SW480 (cell line): ENCODE measurements at regions not wholly inside any gene's neighbourhood (a gene's known extent, or its start where the extent isn't known, plus 50 kb on each side); places are given as distances from the start of the nearest gene placed in this dataset.

ENCODE experiments used
- DNase-seq: peaks from one replicate; pipeline ENCODE4 v3.0.0-alpha.2; 2016; ENCODE audit warnings: low spot score

DNA sequence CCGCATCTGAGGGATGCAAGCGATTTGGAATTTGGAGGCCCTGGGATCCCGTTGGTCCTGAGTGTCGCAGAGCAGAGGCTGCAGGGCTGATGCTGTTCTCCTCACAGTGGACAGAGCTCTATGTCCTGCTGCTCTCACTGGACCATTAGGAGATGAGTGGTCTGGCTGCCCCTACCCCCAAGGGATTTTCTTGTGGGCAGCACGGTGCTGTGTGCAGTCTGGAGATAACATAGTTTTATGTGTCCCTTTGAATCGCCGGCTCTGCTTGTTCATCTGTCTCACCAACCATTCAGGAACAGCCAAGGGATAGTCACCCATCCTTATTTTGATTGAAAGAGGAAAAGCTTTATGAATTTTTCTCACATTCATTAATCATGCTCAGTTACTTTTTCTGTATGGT, 49.9 kb downstream of the CHRM3 start:
- DNase-seq = no peak

DNA sequence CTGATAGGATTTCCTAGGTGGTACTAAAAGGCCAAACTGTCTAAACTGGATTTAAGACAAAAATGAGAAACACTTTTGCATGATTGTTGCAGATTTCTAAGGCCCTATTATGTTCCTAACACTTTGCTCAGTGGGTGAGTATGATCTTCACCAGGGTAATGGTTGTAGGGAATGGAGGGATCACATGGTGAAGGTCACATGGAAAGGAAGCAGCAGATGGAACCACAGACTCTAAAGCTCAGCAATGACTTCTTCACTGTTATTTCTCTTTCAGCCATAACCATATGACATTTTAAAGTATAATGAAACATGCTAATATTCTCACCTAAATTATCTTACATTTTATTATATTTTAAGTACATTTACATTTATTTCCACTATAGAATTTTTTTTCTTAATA, 51.5 kb downstream of the CHRM3 start:
- DNase-seq = no peak

DNA sequence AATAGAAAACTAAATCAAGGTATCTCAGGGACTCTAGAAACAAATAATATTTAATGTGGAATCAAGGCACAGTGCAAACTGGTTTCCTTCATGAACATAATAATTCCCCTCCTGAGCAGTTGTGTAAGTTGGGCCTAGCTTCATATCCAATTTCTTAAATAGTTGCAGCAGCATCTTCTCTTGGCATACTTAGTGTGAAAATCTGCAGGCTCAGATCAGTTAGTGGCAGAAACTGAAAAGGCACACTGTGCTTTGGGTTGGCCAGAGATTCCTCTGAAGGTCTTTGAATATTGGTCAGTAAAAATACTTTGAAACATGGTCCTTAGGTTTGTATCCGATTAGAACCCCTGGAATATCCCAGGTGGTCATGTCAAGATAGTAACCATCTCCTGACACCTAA, 52.5 kb downstream of the CHRM3 start:
- no peak for DNase-seq

DNA sequence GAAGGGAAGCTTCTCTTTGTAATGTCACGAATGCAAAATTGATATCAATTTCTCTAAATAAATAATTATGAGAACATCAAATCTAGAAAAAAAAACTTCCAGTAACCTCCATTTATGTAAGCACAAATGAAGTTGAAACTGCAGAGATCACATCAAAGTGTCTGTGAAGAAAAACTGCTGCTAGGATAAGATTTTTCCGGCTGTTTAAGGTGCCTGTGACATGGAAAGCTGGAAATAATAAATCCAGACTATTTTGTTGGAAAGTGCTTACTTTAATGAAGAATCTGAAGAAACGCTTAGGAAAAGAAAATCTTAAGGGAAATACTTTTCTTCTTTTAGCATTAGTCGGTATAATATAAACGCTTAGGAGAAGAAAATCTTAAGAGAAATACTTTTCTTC, 57.0 kb downstream of the CHRM3 start:
- DNase-seq = no peak

DNA sequence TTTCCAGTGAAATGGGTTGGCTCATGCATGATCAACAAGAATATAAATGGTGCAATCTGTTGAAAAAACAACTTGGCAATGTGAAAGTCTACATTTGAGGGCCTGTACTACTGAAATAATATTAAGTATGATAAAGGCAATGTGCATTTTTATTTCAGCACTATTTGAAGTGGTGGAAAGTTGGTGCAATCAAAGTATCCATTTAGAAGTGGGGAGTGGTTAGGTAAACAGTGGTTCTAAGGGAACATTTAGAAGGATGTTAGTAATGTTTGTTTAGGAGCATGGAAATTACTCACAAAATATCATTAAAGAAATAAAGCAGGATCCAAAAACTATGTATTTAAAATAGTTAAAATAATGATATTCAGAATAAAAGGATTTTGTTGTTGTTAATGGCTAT, 60.2 kb downstream of the CHRM3 start:
- peak; percentile 9 for DNase-seq

DNA sequence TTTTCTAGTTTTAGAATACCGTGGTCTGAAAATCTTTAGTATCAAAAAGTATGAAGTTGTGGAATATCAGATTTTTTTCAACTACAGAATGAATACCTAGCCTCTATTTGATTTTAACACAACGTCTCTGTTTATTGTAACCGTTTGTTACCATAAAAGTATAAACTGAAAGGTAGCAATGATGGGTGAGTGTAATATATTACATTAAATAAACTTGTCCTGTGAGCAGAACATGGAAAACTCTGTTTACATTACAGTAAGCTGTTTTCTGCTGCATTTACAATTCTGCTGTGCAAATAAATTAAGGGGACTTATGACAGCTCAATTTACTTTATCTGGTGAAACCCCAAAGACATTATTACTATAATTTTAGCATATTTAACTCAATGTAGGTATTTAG, 62.5 kb downstream of the CHRM3 start:
- no peak for DNase-seq

DNA sequence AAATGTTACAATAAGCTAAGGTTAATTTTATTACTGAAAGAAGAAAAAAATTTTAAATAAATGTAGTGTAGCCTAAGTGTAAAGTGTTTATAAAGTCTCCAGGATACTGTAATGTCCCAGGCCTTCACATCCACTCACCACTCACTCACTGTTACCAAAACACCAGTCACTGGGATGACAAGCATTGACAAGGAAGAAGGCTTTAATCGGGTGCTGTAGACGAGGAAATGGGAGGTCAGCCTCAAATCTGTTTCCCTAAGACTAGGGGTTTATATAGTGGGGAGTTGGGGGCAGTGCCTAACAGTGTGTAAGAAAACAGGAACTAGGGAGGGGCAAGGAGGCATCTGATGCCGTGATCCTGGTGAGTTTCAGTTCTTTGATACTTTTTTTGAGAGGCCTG, 69.4 kb downstream of the CHRM3 start:
- no peak for DNase-seq

DNA sequence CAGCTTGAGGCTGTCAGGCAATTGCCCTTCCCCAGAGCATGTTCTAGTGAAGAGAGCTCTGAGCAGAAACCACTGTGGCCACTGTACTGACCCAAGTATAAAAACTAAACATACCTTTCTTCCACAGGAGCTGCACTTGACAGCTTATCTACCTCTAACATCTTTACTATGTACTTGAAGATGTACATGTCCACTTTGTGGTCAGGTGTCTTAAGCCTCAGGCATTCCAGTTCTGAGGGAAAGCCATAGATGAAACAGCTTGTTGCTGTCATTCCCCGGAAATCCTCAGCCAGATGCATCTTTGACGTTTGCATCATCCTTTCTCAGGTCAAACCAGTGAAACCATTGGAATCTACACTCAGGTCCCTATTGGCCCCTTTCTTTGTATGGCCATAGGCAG, 70.4 kb downstream of the CHRM3 start:
- DNase-seq = no peak

DNA sequence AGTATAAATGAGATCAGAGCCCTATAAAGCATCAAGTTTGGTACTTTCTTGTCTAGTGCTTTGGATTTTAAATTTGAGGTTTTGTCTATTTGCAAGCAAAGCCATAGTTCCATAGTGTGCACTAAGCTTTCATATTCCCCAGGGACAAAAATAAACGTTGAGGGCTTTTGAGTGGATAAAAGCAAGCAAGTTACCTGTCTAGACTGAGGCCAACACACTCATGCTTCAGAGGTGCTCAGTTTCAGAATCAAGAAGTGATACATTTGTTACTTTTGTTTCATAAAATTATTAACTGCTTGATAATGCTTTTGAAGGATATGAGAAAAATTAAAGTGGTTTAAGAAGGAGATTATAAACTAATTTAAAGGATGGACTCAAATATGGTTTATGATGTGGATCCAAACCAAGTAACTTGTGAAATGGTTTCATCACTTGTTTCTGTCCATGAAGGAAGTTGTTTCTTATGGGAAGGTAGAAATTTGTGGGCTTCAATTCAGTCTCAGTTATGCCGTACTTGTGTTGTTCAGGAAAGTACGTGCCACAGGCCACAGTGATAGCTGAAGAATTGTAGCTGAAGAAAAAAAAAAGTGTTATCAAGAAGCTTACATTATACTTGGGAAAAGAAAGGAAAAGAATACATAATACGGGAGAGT, 71.2 kb downstream of the CHRM3 start:
- DNase-seq = no peak

DNA sequence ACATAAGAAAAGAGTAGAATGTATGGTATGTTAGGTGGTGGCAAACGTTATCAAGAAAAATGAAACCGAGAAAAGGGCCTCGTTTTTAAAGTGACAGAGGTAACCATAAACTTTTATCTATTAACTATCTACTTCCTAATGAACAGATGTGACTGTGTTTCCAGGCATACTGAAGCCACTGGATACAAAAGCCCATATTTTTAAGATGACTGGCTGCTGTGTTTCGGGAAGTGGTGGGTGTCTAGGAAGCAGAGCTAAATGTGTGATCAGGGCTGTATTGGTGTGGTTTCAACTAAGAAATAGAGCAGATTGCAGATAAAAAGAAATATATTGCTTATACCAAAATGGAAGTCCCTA, 71.8 kb downstream of the CHRM3 start:
- DNase-seq = no peak

DNA sequence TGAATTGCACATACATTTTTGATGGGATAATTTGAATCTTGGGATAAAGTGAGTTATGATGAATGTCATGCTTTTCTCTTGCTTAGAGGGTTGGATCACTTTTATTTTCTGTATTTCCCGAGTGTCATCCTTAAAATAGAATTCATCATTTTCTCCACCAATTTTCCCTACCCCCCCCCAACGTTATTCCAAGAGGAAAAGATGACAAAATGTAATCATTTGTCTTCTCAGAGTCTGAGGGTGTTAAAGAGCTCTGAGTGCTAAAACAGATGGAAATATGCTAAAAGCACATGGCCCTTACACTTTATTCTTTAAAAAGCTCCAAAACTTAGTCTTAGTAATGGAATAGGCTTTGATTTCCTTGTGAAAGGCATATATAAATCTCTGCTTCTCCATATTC, 81.4 kb downstream of the CHRM3 start:
- no peak for DNase-seq

DNA sequence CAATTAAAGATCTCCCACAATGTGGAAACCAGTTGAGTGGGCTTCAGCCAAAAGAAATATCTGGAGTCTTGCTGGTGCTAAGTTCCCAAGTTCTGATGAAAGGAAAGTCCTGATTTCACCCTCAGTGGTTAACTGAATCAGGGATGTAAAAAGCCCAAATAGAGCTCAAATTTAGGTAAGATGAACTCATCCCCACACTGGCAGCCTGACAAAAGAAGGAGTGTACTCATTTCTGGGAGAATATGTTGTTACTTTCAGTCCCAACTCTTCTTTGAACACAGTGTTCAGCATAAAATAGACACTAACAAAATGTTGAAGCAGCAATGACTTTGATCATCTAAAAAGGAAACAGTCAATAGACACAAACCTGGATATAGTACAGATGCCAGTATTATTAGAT, 91.7 kb downstream of the CHRM3 start:
- no peak for DNase-seq

DNA sequence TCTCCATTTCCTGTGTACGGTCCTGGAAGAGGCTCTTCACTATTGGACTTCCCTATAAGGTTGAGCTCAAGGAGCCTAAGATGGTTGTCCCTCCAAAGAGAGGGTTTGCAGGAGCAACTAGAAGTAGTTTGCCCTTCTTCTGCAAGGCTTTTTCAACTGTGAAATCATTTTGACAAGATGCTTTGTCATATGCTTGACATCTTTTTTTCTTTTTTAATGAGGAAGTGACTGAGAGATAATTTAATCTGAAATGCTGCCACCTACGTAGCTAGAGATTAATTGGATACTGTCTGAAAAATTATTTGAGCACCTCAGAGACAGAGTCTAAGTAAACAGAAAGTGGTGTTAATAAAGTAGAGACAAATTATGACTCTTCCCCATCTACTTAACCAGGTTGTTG, 97.0 kb downstream of the CHRM3 start:
- DNase-seq = no peak

DNA sequence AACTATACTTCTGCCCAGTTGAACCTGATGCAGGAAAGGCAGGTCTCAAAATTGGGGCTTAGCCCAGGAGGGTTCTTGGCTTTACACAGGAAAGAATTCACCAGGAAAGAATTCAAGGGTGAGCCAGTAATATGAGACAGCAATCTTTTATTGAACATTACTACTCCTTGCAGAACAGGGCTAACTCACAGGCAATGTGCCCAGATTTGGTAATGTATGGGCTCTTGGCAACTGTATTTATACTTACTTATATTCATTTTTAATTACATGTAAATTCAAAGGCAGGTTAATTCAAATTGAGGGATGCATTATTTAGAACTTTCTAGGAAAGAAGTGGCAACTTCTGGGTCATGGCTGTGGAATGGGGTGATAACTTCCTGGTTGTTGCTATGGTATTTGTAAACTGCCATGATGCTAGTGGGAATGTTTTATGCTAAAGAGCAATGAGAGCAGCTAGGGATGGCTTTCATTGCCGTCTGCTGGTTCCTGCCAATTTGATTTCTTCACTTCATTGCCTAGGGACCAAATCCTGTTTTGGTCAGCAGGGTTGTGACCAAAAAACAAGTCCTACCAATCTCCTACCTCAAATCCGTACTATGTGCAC, 107.5 kb downstream of the CHRM3 start:
- no peak for DNase-seq

DNA sequence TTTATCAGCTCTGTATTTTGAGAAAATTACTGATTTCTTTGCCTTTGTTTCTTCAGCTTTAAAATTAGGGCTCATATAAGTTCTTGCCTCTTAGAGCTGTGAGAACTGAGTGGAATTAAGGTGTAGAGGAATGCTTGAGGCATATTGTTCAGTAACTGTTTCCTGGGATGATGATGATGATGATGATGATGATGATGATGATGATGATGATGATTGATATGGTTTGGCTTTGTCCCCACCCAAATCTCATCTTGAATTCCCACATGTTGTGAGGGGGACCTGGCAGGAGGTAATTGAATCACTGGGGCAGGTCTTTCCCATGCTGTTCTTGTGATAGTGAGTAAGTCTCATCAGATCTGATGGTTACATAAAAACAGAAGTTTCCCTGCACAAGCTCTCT, 118.7 kb downstream of the CHRM3 start:
- no peak for DNase-seq

DNA sequence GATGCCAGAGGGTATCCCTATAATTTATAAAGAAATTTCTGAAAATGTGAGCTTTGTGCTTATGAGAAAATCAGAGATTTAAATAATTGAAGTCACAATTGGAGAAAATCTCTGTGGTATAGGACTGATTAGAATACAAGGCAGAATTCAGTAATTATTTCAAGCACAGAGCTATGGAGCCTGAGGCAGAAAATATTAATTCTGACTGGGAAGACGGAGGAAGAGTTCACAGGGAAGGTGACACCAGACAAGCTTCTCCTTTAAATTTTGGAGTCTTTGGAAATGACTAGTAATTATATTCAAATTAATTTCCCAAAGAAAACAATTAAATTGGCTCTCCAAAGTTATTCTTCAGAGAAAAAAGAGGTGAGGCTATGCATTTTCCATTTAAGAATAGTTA, 121.5 kb downstream of the CHRM3 start:
- DNase-seq = no peak

DNA sequence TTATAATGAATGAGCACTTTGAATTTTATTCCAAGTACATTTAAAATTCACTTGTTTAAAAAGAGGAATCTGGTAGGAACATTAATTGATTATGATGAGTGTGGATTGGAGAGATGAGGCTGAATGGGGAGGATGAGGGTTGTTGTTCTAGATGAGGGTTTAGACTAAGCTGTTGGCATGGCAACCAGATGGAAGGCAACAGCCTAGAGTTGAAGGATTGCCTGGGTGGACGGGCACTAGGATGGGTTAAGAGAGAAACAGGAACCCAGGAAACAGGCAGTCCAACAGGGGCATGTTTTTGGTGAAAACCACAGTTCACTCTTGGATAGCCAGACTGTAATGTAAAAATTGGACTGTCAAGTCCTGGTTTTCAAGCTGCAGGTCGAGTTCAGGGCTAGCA, 125.5 kb downstream of the CHRM3 start:
- DNase-seq = no peak

DNA sequence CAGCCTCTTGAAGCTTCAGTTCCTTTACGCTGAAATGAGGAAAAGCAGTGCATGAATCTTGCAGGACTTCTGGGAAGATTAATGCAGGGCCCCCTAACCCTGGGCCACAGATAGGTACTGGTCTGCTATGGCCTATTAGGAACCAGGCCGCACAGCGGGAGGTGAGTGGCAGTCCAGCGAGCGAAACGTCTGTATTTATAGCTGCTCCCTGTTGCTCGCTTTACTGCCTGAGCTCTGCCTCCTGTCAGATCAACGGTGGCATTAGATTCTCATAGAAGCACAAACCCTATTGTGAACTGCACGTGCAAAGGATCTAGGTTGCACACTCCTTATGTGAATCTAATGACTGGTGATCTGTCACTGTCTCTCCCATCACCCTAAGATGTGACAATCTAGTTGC, 130.2 kb downstream of the CHRM3 start:
- no peak for DNase-seq

DNA sequence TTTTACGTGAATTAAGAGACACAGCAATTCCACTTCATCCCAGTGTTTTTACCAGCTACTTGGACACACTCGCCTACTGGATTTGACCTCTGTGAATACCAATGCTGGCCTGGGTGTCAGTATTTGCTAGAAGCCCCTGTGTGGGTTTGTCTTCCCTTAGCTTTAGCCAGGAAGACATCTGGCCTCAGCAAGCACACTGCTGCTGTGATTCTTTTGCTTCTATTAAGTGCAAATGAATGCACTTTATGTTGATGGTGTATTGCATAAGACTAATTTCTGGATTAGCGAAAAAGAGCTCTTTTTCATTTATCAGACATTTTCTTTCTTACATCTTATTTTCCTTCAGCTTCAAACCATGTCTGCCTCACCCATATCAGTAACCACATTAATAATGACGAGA, 140.0 kb downstream of the CHRM3 start:
- no peak for DNase-seq

DNA sequence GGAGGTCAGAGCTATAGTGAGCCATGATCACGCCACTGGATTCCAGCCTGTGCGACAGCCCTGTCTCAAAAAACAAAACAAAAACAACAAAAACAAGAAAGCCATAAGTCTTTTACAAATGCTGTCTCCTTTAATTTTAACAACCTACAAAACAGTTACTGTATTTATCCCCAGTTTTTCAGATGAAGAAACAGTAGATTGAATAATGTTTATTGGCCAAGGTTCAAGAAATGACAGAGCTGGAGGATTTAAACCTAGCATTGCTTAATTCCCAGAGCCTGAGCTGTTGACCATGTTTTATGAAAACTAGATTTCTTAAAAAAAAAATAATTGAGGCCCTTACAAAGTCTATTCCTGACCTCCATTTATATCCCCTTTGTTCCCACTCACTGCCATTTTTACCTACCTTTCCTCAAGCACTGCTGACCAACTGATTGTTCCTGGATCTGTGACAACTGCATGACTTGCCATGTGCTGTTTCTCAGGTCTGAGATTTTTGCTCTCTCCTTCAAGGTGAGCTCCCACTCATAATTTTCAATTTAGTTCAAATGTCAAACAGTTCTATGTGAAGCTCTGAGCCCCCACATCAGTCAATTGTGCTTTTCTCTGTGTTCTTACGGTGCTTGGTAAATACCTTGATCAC, 140.8 kb downstream of the CHRM3 start:
- no peak for DNase-seq

DNA sequence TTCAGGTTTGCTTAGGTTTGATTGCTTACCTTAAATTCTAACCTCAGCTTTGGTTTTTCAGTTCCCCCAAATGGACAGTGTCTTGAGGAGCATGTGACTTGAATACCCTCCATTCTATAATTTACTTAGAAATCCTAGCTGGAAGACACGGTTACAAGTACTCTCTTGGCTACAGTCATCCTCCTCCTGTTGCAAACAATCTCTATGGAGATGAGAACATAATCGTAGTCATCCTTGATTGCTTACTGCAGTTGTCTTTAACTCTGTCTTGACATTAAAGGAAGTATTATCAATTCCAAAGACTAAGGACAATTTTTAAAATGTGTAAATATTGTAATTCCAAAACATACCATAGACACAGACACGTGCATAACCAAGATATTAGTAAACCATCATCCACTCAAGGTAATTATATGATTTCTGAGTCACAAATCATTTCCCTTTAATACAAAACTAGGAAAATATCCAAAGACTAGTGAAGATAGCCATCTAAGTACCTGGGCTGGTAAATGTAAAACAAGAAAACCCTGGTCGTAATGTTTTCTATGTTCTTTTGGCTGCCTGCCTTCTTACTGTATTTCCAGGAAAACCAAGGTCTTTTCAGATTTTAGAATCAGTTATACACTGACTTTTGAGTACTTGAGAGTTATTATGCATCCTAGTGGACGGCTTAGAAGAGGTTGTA, 149.9 kb downstream of the CHRM3 start:
- DNase-seq = no peak

DNA sequence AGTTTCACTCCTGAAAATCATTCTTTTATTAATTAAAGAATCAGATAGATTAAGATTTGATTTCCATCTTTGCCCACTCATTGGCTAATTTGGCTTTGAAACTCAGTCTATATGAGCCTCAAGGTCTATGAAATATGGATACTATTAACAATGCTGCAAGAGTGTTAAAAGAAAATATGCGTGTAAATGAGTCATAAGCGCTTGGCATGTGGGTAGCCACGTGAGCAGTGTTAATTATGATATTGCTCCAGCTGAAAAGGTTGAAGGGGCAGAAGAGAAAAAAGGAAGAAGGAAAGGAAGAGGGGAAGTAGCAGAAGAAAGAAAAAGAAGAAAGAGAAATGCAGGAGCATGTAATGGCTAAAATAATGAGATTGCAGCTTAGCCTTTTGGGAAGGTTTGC, 151.4 kb downstream of the CHRM3 start:
- peak; percentile 20 for DNase-seq

DNA sequence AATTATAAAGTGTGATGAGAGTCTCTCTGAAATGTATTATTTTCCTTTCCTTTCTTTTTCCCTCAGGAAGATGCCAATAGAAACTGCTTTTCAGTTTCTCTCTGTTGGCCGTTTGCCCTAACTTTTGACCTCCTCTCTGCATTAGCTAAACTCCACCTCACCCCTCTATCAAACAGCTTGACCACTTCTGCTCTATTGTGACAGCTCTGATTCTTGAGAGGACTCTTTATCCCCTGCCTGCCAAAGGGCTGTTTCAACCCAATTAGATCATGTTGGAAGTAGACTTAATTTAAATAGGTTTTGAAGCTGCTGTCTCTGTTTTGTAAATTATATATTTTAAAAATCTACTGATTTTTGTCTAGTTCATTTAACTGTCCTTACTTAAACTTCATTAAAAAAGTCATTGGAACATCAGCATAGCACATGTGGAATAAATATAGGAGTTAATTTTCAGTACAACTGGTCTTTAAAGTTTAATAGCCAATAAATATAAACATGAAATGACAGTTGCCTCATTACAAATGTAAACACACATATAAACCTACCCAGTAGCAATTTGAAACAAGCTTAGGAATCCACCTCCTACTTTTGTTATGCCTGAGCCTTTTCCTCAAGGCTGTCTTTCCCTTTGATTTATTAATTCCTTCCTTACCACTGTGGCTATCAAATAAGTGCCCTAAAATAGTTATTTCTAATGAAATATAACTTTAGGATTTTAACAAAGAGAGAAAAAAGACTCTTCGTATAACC, 152.0 kb downstream of the CHRM3 start:
- DNase-seq = no peak
